Psoas muscle (tissue), 7 donors: ENCODE measurements at regions not wholly inside any gene's neighbourhood (a gene's known extent, or its start where the extent isn't known, plus 50 kb on each side); places are given as distances from the start of the nearest gene placed in this dataset.

Source experiments
- ATAC-seq, 4 donors: fragments of 200-7000 bp; cut with Tn5 transposase; one replicate each; pipeline ENCODE4 v1.9.1; 2020; ENCODE audit warnings: moderate library complexity in 3 of 4, mild to moderate bottlenecking in 2 of 4
- DNase-seq, 2 donors: peaks; one replicate each; pipeline ENCODE4 v3.0.0-alpha.2; 2020
- H3K27ac ChIP-seq: fragments of 200-600 bp; one replicate; pipeline ENCODE4 v1.8.0; 2022
- H3K27me3 ChIP-seq, 3 donors: fragments of 200-600 bp in 1 of 3; one replicate each; pipeline versions ENCODE4 v1.6.1 to v1.8.0; 2013 to 2022; ENCODE audit warnings: low read length in 2 of 3, mild to moderate bottlenecking in 2 of 3, moderate library complexity in 1 of 3; ENCODE audit not compliant: insufficient read depth in 3 of 3
- H3K36me3 ChIP-seq, 2 donors: fragments of 200-600 bp in 1 of 2; one replicate each; pipeline versions ENCODE4 v1.6.1 to v1.8.0; 2013 to 2022; ENCODE audit warnings: low read depth in 1 of 2, mild to moderate bottlenecking in 1 of 2, moderate library complexity in 1 of 2; ENCODE audit not compliant: insufficient read depth in 1 of 2
- H3K4me1 ChIP-seq: fragments of 200-600 bp; one replicate; pipeline ENCODE4 v1.8.0; 2022
- H3K4me3 ChIP-seq: fragments of 200-600 bp; one replicate; pipeline ENCODE4 v1.8.0; 2022; ENCODE audit warnings: mild to moderate bottlenecking
- H3K9me3 ChIP-seq: fragments of 200-600 bp; one replicate; pipeline ENCODE4 v1.8.0; 2022
- WGBS, 3 donors: extraction: QIAGEN DNeasy Blood & Tissue Kit; methylation state at CpG; one replicate each; pipeline versions ENCODE4 v1.1.6 to v1.1.7; 2013; 5-methylcytosine and 5-hydroxymethylcytosine counted together
- intact Hi-C, 2 donors: fragments of 100-400 bp; cut with DNase I; formaldehyde crosslinking; loops; one replicate each; pipeline versions ENCODE4 v1.11.0 to v1.14.2; 2022
- TF ChIP-seq, protein P1 (sequence below): fragments of 200-600 bp; IDR thresholded peaks from one replicate; pipeline ENCODE4 v1.8.0; 2022; ENCODE audit warnings: antibody characterized with exemption
- donor health status: healthy with polysubstance abuse.
- donor health status: DM: no; HTN: no; CAD: no; lungs with moderate emphysema.
- donor health status: Bipolar disorder and iron deficiency.
- donor health status: healthy.
- donor health status: DM: yes; HTN: yes; CAD: no.
- donor health status: DM: no; HTN: no; CAD: no.
- donor health status: DM: yes; HTN: yes; CAD: no.

DNA sequence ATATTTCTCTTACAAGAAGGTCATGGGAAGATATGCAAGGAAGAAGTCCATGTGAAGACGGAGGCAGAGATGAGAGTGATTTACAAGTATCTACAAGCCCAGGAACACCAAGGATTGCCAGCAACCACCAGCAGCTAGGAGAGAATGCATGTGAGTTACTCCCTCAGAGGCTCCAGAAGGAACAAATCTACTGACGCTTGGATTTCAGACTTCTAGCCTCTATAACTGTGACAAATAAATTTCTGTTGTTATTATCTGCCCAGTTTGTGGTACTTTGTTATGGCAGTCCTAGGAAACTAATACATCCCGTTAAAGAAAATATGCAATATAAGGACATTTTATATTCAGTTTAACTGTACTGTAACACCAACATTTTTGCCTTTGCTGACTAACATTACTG, 283.9 kb downstream of the BCHE start:
- TF ChIP-seq, protein P1, sequence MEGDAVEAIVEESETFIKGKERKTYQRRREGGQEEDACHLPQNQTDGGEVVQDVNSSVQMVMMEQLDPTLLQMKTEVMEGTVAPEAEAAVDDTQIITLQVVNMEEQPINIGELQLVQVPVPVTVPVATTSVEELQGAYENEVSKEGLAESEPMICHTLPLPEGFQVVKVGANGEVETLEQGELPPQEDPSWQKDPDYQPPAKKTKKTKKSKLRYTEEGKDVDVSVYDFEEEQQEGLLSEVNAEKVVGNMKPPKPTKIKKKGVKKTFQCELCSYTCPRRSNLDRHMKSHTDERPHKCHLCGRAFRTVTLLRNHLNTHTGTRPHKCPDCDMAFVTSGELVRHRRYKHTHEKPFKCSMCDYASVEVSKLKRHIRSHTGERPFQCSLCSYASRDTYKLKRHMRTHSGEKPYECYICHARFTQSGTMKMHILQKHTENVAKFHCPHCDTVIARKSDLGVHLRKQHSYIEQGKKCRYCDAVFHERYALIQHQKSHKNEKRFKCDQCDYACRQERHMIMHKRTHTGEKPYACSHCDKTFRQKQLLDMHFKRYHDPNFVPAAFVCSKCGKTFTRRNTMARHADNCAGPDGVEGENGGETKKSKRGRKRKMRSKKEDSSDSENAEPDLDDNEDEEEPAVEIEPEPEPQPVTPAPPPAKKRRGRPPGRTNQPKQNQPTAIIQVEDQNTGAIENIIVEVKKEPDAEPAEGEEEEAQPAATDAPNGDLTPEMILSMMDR: no peak
- no peaks in the 10 kb centered on the region for H3K9me3 ChIP-seq
- WGBS, 3 donors: 75 to 87% (median 81%) methylated on average over 3 of the region's 3 CpGs
- no peaks in the 10 kb centered on the region for H3K4me1 ChIP-seq
- no peaks in the 10 kb centered on the region for H3K36me3 ChIP-seq
- no peak overlapping the region for H3K4me3 ChIP-seq
- ATAC-seq: no peak
- DNase-seq: no peak
- intact Hi-C loops: no loop called here
- no peak overlapping the region for H3K27ac ChIP-seq
- H3K27me3 ChIP-seq: no peaks in the 10 kb centered on the region

DNA sequence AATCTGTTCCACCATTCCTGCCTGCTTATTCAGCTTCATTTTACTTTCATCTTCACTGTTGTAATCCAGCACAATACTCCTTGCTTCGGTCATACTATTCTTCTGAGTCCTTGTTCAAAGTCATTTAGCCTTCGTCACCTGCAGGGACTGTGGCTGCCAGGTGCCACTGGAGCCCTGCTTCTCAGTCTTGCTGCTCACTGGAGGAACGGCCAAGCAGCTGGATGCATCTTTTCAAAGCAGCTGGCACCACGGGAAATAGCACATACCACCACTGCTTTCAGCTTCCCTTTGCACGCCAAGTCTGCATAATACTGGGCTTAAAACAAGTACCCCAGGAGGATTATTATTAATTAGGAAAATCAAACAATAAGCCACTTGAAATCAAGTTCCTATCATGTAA, 287.6 kb downstream of the BCHE start:
- H3K27me3 ChIP-seq: no peaks in the 10 kb centered on the region

DNA sequence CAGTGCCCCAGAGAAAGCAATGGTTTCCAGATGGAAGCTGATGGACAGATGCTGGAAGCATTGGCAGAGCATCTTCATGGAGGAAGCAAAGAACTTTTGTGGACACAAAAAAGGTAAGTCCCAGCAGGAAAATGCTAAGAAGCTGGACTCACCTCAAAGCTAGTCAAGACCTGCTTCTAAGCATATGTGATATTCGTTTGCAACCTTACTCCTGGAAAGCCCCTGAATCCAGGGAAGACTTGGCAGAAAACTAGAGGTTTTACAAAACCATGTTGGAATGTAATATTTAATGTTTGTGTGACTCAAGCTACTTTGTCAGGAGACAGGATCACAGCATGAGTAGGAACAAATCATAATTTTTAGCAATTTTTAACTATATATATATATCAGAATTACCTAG, 288.2 kb downstream of the BCHE start:
- H3K27me3 ChIP-seq: no peaks in the 10 kb centered on the region
- H3K4me3 ChIP-seq: no peak overlapping the region
- no peak overlapping the region for H3K27ac ChIP-seq
- no peaks in the 10 kb centered on the region for H3K36me3 ChIP-seq
- 22 to 37% (median 32%) methylated on average over 1 of the region's 1 CpG for WGBS, 3 donors
- ATAC-seq (no peak), DNase-seq (no peak)
- intact Hi-C loops: no loop called here
- TF ChIP-seq, protein P1: no peak
- no peaks in the 10 kb centered on the region for H3K4me1 ChIP-seq
- H3K9me3 ChIP-seq: no peaks in the 10 kb centered on the region

More for the DNA sequence above, 287.6 kb downstream of the BCHE start:
- Histone ChIP-seq H3K4me1 (no peaks in the 10 kb centered on the region), H3K36me3 (no peaks in the 10 kb centered on the region), H3K27ac (no peak overlapping the region), H3K9me3 (no peaks in the 10 kb centered on the region), H3K4me3 (no peak overlapping the region)
- DNase-seq: no peak
- WGBS, 3 donors: 22 to 28% (median 28%) methylated on average over 5 of the region's 5 CpGs
- intact Hi-C loops: no loop called here
- TF ChIP-seq, protein P1: no peak
- ATAC-seq: no peak

DNA sequence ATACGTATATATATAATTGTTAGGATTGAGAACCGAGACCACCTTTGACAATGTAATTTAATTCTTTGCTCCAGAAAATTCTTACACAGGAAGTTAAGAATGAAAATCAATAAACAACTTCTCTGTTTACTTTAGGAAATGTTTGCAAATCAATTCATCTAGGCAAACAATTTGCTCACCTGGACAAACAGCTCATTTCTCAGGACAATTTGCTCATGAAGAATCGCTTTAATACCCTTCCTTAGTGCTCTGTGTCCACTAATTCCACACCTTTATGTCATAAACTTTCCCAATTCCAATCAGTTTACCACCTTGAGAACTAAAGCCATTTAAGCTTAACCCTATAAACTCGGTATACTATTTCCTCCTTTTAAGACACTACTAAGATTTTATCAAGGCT, 292.2 kb downstream of the BCHE start:
- H3K4me1 ChIP-seq: no peaks in the 10 kb centered on the region
- TF ChIP-seq, protein P1: no peak
- ATAC-seq (no peak), DNase-seq (no peak)
- H3K27ac ChIP-seq: no peak overlapping the region
- H3K9me3 ChIP-seq: no peaks in the 10 kb centered on the region
- H3K4me3 ChIP-seq: no peak overlapping the region
- intact Hi-C loops: no loop called here
- 71 to 77% (median 76%) methylated on average over 4 of the region's 4 CpGs for WGBS, 3 donors
- no peaks in the 10 kb centered on the region for H3K36me3 ChIP-seq
- no peaks in the 10 kb centered on the region for H3K27me3 ChIP-seq

DNA sequence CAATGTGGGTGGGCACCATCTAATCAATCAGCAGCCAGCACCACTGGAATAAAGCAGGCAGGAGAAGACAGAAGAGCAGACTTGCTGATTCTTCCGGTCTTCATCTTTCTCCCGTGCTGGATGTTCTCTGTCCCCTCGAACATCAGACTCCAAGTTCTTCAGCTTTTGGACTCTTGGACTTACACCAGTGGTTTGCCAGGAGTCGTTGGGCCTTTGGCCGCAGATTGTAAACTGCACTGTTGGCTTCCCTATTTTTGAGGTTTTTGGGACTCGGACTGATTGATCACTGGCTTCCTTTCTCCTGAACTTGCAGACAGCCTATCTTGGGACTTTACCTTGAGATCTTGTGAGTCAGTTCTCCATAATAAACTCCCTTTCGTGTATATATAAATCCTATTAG, 292.8 kb downstream of the BCHE start:
- Histone ChIP-seq H3K9me3 (no peaks in the 10 kb centered on the region), H3K27me3 (no peaks in the 10 kb centered on the region), H3K4me3 (no peak overlapping the region), H3K36me3 (no peaks in the 10 kb centered on the region), H3K27ac (no peak overlapping the region), H3K4me1 (no peaks in the 10 kb centered on the region)
- 83 to 89% (median 86%) methylated on average over 7 of the region's 7 CpGs for WGBS, 3 donors
- ATAC-seq: no peak
- TF ChIP-seq, protein P1: no peak
- intact Hi-C loops: no loop called here
- no peak for DNase-seq
